ENCODE measurements at regions not wholly inside any gene's neighbourhood (a gene's known extent, or its start where the extent isn't known, plus 50 kb on each side); places are given as distances from the start of the nearest gene placed in this dataset.

DNA sequence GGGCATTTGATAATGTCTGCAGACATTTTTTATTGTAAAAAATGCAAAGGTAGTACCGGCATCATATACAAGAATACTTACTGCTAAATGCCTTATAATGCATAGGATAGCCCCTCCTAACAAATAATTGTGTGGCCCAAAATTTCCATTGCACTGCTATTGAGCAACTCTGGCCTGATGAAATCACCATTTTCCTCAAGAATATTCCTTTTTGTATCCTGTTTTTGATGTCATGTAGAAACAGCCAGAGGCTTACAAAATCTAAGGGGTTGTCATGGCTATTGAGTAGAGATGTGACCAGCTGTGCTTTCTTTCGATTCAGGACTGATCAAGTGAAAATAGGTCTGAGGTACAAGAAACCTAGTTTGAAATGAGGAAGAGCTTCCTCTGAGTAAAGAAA is 854.3 kb downstream of the KCNA4 start (continued):
- TF ChIP-seq YY1 (IDR thresholded peaks at IDR 0.05; ENCODE audit: low read depth), result no peak
- TF ChIP-seq TEAD4 (IDR thresholded peaks at IDR 0.05; ENCODE audit: borderline replicate concordance, insufficient read depth), result no peak
- TF ChIP-seq, protein P1, sequence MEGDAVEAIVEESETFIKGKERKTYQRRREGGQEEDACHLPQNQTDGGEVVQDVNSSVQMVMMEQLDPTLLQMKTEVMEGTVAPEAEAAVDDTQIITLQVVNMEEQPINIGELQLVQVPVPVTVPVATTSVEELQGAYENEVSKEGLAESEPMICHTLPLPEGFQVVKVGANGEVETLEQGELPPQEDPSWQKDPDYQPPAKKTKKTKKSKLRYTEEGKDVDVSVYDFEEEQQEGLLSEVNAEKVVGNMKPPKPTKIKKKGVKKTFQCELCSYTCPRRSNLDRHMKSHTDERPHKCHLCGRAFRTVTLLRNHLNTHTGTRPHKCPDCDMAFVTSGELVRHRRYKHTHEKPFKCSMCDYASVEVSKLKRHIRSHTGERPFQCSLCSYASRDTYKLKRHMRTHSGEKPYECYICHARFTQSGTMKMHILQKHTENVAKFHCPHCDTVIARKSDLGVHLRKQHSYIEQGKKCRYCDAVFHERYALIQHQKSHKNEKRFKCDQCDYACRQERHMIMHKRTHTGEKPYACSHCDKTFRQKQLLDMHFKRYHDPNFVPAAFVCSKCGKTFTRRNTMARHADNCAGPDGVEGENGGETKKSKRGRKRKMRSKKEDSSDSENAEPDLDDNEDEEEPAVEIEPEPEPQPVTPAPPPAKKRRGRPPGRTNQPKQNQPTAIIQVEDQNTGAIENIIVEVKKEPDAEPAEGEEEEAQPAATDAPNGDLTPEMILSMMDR (IDR thresholded peaks at IDR 0.05), result no peak

DNA sequence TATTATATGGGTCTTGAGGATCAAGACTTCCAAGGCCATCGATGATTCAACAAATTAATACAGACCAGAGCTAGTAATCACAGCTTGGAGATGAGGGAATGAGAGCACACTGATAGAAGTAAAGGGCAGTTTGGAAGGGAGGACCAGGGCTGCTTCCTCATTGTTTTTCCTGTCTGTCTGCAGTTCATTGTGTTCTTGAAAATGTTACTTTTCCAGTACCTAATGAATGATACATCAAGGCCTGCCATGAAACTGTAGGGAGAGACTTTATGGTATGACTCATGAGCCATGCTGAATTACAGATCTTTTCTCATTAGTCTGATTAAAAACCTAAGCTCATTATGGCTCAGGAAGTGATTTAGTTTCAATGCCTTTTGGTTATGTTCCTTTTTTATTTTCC is 855.6 kb downstream of the KCNA4 start:
- H3K9ac ChIP-seq, result no peak overlapping the region
- peak overlapping the region; percentile 30; the same call in 1 of the 2 replicates for H3K4me2 ChIP-seq
- no peaks in the 10 kb centered on the region for H3K79me2 ChIP-seq (ENCODE audit: insufficient read depth)
- ChIA-PET POLR2A (no interaction called here), CTCF (no interaction called here)
- H2AFZ ChIP-seq (ENCODE audit: low read depth), result 0 out of 2 replicates have a peak overlapping the region, but pooled peaks have one; percentile 38
- WGBS (ENCODE audit: low lambda C conversion rate), result 4% methylated on average over 1 of the region's 1 CpG
- H3F3A ChIP-seq (replicated peaks; ENCODE audit: insufficient read depth), result peaks cover 10% of the 10 kb centered on the region
- H3K9me3 ChIP-seq, result peaks cover 8% of the 10 kb centered on the region; the same call in 1 of the 2 replicates
- H3K36me3 ChIP-seq (replicated peaks in 1 of 2; ENCODE audit: control insufficient read depth in 1 of 2, insufficient read depth in 2 of 2, low read length in 1 of 2), result peaks cover 0 to 7% of the 10 kb centered on the region in 2 experiments
- H4K20me1 ChIP-seq (ENCODE audit: insufficient read depth), result no peaks in the 10 kb centered on the region
- DNase-seq, result no peak
- no peak overlapping the region for H3K4me3 ChIP-seq (ENCODE audit: low read depth in 2 of 2, low read length in 1 of 2)
- H3K27ac ChIP-seq (ENCODE audit: low read depth in 2 of 2, low read length in 1 of 2), result peak overlapping the region in 1 of 2 experiments; percentile 56; a peak in 2 of 4 replicates
- H3K9me2 ChIP-seq, result no peaks in the 10 kb centered on the region
- H3K4me1 ChIP-seq (ENCODE audit: control insufficient read depth in 1 of 2, insufficient read depth in 2 of 2, low read depth in 1 of 2, low read length in 1 of 2), result peaks cover 0 to 43% of the 10 kb centered on the region in 2 experiments; a peak in 1 of 4 replicates
- no peaks in the 10 kb centered on the region for H3K27me3 ChIP-seq (ENCODE audit: insufficient read depth)
- TF ChIP-seq, protein P2, sequence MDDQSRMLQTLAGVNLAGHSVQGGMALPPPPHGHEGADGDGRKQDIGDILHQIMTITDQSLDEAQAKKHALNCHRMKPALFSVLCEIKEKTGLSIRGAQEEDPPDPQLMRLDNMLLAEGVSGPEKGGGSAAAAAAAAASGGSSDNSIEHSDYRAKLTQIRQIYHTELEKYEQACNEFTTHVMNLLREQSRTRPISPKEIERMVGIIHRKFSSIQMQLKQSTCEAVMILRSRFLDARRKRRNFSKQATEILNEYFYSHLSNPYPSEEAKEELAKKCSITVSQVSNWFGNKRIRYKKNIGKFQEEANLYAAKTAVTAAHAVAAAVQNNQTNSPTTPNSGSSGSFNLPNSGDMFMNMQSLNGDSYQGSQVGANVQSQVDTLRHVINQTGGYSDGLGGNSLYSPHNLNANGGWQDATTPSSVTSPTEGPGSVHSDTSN (IDR thresholded peaks at IDR 0.05), result peak; percentile 51; the same call in 1 of the 2 replicates
- TF ChIP-seq JUND (IDR thresholded peaks at IDR 0.05) (peak; percentile 58), TCF12 (IDR thresholded peaks at IDR 0.05) (peak; percentile 61; the same call in 1 of the 2 replicates), GABPA (IDR thresholded peaks at IDR 0.05; ENCODE audit: low read depth) (no peak), FOXM1 (IDR thresholded peaks at IDR 0.05; ENCODE audit: low read depth) (0 out of 2 replicates have a peak, but pooled peaks have one; percentile 33), TEAD4 (IDR thresholded peaks at IDR 0.05; ENCODE audit: borderline replicate concordance, insufficient read depth) (no peak), EP300 (IDR thresholded peaks at IDR 0.05; ENCODE audit: borderline replicate concordance in 1 of 2, low read depth in 1 of 2, low read length in 1 of 2) (peak in 1 of 2 experiments; percentile 57; a peak in 1 of 4 replicates), FOSL2 (IDR thresholded peaks at IDR 0.05; ENCODE audit: borderline replicate concordance, low read depth) (peak; percentile 49; the same call in 1 of the 2 replicates)
- TF ChIP-seq, protein P3, sequence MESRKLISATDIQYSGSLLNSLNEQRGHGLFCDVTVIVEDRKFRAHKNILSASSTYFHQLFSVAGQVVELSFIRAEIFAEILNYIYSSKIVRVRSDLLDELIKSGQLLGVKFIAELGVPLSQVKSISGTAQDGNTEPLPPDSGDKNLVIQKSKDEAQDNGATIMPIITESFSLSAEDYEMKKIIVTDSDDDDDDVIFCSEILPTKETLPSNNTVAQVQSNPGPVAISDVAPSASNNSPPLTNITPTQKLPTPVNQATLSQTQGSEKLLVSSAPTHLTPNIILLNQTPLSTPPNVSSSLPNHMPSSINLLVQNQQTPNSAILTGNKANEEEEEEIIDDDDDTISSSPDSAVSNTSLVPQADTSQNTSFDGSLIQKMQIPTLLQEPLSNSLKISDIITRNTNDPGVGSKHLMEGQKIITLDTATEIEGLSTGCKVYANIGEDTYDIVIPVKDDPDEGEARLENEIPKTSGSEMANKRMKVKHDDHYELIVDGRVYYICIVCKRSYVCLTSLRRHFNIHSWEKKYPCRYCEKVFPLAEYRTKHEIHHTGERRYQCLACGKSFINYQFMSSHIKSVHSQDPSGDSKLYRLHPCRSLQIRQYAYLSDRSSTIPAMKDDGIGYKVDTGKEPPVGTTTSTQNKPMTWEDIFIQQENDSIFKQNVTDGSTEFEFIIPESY (IDR thresholded peaks at IDR 0.05; ENCODE audit: borderline replicate concordance, low read depth), result no peak
